DND-41 (cell line): ENCODE measurements at regions not wholly inside any gene's neighbourhood (a gene's known extent, or its start where the extent isn't known, plus 50 kb on each side); places are given as distances from the start of the nearest gene placed in this dataset.

ENCODE experiments used
- ATAC-seq: fragments of 200-7000 bp; cut with Tn5 transposase; 3 replicates; pipeline ENCODE4 v1.9.1; 2021; ENCODE audit warnings: low read depth; ENCODE audit not compliant: insufficient read depth
- DNase-seq: peaks from one replicate; pipeline ENCODE4 v3.0.0-alpha.2; 2020
- H2AFZ ChIP-seq: 2 replicates; pipeline ENCODE4 v1.6.0; 2012; ENCODE audit warnings: low read depth, low read length
- H3K27ac ChIP-seq: 2 replicates; pipeline ENCODE4 v1.5.1; 2012; ENCODE audit warnings: low read length, inconsistent platforms
- H3K27me3 ChIP-seq: fragments of 200-600 bp; sonication (generic); 2 replicates; pipeline ENCODE4 v1.6.0; 2012; ENCODE audit warnings: low read length, mild to moderate bottlenecking, inconsistent platforms; ENCODE audit not compliant: insufficient read depth, poor library complexity
- H3K36me3 ChIP-seq: 2 replicates; pipeline ENCODE4 v1.5.1; 2012; ENCODE audit warnings: low read length, inconsistent platforms; ENCODE audit not compliant: insufficient read depth
- H3K4me1 ChIP-seq: 2 replicates; pipeline ENCODE4 v1.5.1; 2012; ENCODE audit warnings: mild to moderate bottlenecking, low read length; ENCODE audit not compliant: insufficient read depth
- H3K4me2 ChIP-seq: 2 replicates; pipeline ENCODE4 v1.6.0; 2012; ENCODE audit warnings: mild to moderate bottlenecking, moderate library complexity, low read length, inconsistent platforms; ENCODE audit not compliant: insufficient read depth
- H3K4me3 ChIP-seq, 2 experiments: fragments of 200-600 bp in 1 of 2; shearing (Covaris generic) in 1 of 2; 2 replicates each; pipeline ENCODE4 v1.5.1; 2012 to 2016; ENCODE audit warnings: inconsistent platforms in 2 of 2, low read length in 2 of 2, mild to moderate bottlenecking in 2 of 2, low read depth in 1 of 2, moderate library complexity in 1 of 2
- H3K79me2 ChIP-seq: 2 replicates; pipeline ENCODE4 v1.6.0; 2012; ENCODE audit warnings: low read length, inconsistent platforms; ENCODE audit not compliant: insufficient read depth
- H3K9ac ChIP-seq: 2 replicates; pipeline ENCODE4 v1.6.0; 2012; ENCODE audit warnings: low read depth, mild to moderate bottlenecking, inconsistent platforms, low read length, moderate library complexity
- H3K9me3 ChIP-seq: 2 replicates; pipeline ENCODE4 v1.5.1; 2012; ENCODE audit warnings: low read length, moderate library complexity, mild to moderate bottlenecking, inconsistent platforms; ENCODE audit not compliant: insufficient read depth, severe bottlenecking
- H4K20me1 ChIP-seq: 2 replicates; pipeline ENCODE4 v1.6.0; 2012; ENCODE audit warnings: low read length; ENCODE audit not compliant: insufficient read depth
- EZH2 ChIP-seq: IDR thresholded peaks from 3 replicates; pipeline ENCODE4 v1.6.1; 2012; ENCODE audit warnings: borderline replicate concordance, low read depth, mild to moderate bottlenecking, moderate library complexity, low read length, inconsistent platforms; ENCODE audit not compliant: severe bottlenecking
- TF ChIP-seq, protein P1 (sequence below): IDR thresholded peaks from 2 replicates; pipeline ENCODE4 v1.5.1; 2012; ENCODE audit warnings: borderline replicate concordance, low read length, moderate library complexity, mild to moderate bottlenecking; ENCODE audit not compliant: poor library complexity, severe bottlenecking; ENCODE audit errors: extremely low read depth

DNA sequence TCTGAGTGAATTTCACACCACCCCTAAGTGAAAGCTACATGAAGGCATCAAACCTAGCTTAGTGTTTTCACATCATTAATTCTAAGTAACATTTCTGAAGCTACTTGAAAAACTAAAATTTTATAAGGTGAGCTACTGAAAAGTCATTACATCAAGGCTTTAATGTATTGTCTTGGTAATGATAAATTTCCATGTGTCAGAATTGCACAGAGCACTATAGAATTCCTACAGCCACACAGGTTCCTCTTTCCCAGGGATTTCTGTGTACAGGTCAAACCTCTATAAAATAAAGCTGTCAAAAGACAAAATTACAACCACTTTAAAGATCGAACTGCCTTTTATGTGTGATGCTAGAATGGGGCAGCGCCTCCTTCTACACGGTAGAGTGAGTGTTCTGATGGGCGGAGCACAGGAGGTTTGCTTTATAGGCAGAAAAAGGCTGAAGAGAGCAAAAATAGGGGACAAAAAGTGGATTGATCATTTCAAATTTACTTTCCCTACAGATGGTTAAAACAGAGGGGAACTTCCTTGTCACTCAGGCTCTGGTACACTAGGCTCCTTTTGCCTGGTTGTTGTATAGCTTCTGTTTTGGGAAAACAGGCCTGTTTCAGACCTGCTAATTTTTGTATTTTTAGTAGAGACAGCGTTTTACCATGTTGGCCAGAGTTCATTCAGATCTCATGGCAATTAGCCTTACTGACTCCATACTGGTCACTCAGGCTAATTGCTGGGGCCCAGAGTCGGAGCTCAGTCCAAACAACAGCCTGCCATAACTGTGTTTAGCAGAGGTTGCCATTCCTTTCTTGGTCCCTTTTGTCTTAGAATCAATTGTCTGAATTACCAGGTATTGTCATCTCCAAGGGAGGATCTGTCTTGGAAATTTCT lies 102.5 kb upstream of the BASP1 start:
- no peaks in the 10 kb centered on the region for H3K79me2 ChIP-seq
- no peaks in the 10 kb centered on the region for H3K9me3 ChIP-seq
- no peak for ATAC-seq
- H3K9ac ChIP-seq: no peak overlapping the region
- no peak overlapping the region for H2AFZ ChIP-seq
- H3K4me2 ChIP-seq: no peak overlapping the region
- no peak overlapping the region for H3K4me3 ChIP-seq
- no peak for DNase-seq
- no peaks in the 10 kb centered on the region for H3K4me1 ChIP-seq
- no peak overlapping the region for H3K27ac ChIP-seq
- no peaks in the 10 kb centered on the region for H3K36me3 ChIP-seq
- H4K20me1 ChIP-seq: no peaks in the 10 kb centered on the region
- TF ChIP-seq EZH2: no peak
- TF ChIP-seq, protein P1, sequence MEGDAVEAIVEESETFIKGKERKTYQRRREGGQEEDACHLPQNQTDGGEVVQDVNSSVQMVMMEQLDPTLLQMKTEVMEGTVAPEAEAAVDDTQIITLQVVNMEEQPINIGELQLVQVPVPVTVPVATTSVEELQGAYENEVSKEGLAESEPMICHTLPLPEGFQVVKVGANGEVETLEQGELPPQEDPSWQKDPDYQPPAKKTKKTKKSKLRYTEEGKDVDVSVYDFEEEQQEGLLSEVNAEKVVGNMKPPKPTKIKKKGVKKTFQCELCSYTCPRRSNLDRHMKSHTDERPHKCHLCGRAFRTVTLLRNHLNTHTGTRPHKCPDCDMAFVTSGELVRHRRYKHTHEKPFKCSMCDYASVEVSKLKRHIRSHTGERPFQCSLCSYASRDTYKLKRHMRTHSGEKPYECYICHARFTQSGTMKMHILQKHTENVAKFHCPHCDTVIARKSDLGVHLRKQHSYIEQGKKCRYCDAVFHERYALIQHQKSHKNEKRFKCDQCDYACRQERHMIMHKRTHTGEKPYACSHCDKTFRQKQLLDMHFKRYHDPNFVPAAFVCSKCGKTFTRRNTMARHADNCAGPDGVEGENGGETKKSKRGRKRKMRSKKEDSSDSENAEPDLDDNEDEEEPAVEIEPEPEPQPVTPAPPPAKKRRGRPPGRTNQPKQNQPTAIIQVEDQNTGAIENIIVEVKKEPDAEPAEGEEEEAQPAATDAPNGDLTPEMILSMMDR: no peak
- H3K27me3 ChIP-seq: no peaks in the 10 kb centered on the region

DNA sequence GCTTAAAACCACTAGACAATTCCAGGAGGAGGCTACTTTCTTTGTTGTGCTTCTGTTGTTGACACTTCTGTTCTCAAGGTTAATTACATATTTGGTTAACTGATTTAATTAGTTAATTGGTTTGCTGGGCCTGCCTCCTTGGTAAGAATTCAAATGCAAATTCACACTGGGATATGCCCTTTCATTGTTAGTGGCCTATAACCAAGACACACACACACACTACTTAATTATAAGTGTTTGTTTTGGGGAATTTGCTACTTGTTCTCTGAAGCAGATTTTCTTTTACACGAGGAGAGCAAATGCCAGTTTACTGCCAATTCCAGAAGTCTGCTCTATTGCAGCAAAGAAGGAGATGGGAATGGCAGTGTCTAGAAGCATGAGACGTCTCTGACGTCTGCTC lies 101.6 kb upstream of the BASP1 start:
- no peak overlapping the region for H3K4me2 ChIP-seq
- no peaks in the 10 kb centered on the region for H3K27me3 ChIP-seq
- no peak overlapping the region for H3K9ac ChIP-seq
- TF ChIP-seq, protein P1: no peak
- no peak for TF ChIP-seq EZH2
- no peaks in the 10 kb centered on the region for H3K79me2 ChIP-seq
- no peaks in the 10 kb centered on the region for H3K36me3 ChIP-seq
- H4K20me1 ChIP-seq: no peaks in the 10 kb centered on the region
- ATAC-seq (no peak), DNase-seq (no peak)
- no peaks in the 10 kb centered on the region for H3K9me3 ChIP-seq
- H2AFZ ChIP-seq: no peak overlapping the region
- no peak overlapping the region for H3K27ac ChIP-seq
- no peak overlapping the region for H3K4me3 ChIP-seq
- no peaks in the 10 kb centered on the region for H3K4me1 ChIP-seq

DNA sequence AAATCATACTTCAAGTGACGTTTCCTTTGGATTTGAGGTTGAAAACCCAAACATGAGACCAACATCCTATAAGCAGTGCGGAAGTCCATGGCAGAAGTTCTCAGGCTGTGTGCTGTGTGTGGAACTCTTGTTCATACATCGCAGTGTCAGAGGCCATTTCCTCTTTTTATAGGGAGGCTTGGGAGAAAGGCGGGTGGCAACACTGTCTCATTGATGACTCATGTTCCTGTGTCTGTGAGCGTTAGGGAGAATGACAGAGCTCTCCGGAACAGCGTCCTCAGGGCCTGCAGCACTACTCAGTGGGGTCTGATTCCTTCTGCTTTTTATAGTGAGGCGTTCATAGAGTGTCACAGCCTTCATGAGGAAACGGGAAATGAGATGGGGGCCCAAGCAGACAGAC lies 98.8 kb upstream of the BASP1 start:
- no peak for DNase-seq

More for the DNA sequence above, 98.8 kb upstream of the BASP1 start:
- Histone ChIP-seq H3K4me1 (no peaks in the 10 kb centered on the region), H3K27me3 (no peaks in the 10 kb centered on the region), H3K9ac (no peak overlapping the region), H3K27ac (no peak overlapping the region), H3K9me3 (no peaks in the 10 kb centered on the region), H2AFZ (no peak overlapping the region), H3K36me3 (no peaks in the 10 kb centered on the region), H3K4me3 (no peak overlapping the region), H4K20me1 (no peaks in the 10 kb centered on the region), H3K4me2 (no peak overlapping the region), H3K79me2 (no peaks in the 10 kb centered on the region)
- TF ChIP-seq EZH2: no peak
- TF ChIP-seq, protein P1: no peak
- ATAC-seq: no peak
